ENCODE measurements at regions not wholly inside any gene's neighbourhood (a gene's known extent, or its start where the extent isn't known, plus 50 kb on each side); places are given as distances from the start of the nearest gene placed in this dataset.

GRCh38 chr12:38222011-38222410 lies 94.6 kb upstream of the ALG10B start:
- TF ChIP-seq SRF (IDR thresholded peaks at IDR 0.05; ENCODE audit: low read depth) = no peak
- no peak for TF ChIP-seq CTCF (IDR thresholded peaks at IDR 0.05 in 2 of 3, conservative IDR thresholded peaks at IDR 0.05 in 1 of 3; ENCODE audit: borderline replicate concordance in 1 of 3, insufficient read depth in 1 of 3, low read depth in 2 of 3, low read length in 2 of 3)
- TF ChIP-seq POLR2A (IDR thresholded peaks at IDR 0.05; ENCODE audit: borderline replicate concordance, extremely low read depth, insufficient read depth, insufficient read length) = no peak
- TF ChIP-seq, protein P1, sequence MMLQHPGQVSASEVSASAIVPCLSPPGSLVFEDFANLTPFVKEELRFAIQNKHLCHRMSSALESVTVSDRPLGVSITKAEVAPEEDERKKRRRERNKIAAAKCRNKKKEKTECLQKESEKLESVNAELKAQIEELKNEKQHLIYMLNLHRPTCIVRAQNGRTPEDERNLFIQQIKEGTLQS (IDR thresholded peaks at IDR 0.05) = no peak
- no peak for TF ChIP-seq EZH2 (IDR thresholded peaks at IDR 0.05)
- no peak for TF ChIP-seq YY1 (IDR thresholded peaks at IDR 0.05; ENCODE audit: extremely low read depth, insufficient replicate concordance, low read depth, low read length)
- no peak for TF ChIP-seq POLR2AphosphoS5 (IDR thresholded peaks at IDR 0.05; ENCODE audit: low read depth, low read length)
- TF ChIP-seq JUND (IDR thresholded peaks at IDR 0.05) = no peak
- no peak for TF ChIP-seq ZNF274 (IDR thresholded peaks at IDR 0.05; ENCODE audit: low read depth, low read length)
- no peak for TF ChIP-seq SIN3A (IDR thresholded peaks at IDR 0.05; ENCODE audit: low read depth)
- no peak for TF ChIP-seq EGR1 (IDR thresholded peaks at IDR 0.05; ENCODE audit: low read depth)
- TF ChIP-seq RAD21 (IDR thresholded peaks at IDR 0.05; ENCODE audit: low read depth) = no peak
- no peak for TF ChIP-seq CEBPB (IDR thresholded peaks at IDR 0.05; ENCODE audit: low read depth)
